ENCODE measurements at regions not wholly inside any gene's neighbourhood (a gene's known extent, or its start where the extent isn't known, plus 50 kb on each side); places are given as distances from the start of the nearest gene placed in this dataset.

- TF ChIP-seq IKZF2 (IDR thresholded peaks at IDR 0.05) (no peak), NR2C1 (IDR thresholded peaks at IDR 0.05) (no peak), SUZ12 (IDR thresholded peaks at IDR 0.05; ENCODE audit: unreplicated experiment) (no peak)
Measured at GRCh38 chr2:58879834-58880233, 638.7 kb upstream of the FANCL start.

Data from GM12878 (cell line).